OCI-LY7 (cell line): ENCODE measurements at regions not wholly inside any gene's neighbourhood (a gene's known extent, or its start where the extent isn't known, plus 50 kb on each side); places are given as distances from the start of the nearest gene placed in this dataset.

ENCODE experiments used
- BruUV-seq: library from RNA; stranded (reverse); fragments of 400-500 nt; replicated peaks from 2 replicates; lab custom pipeline; 2021; lab: Mats Ljungman, UMichigan
- CTCF ChIA-PET: fragments of 300-600 bp; sonication (Branson Sonifier 250); formaldehyde crosslinking; loops from one replicate; lab custom pipeline; 2022; ENCODE audit warnings: antibody characterized with exemption; ENCODE audit not compliant: unreplicated experiment; lab: Charles Lee
- POLR2A ChIA-PET: fragments of 300-600 bp; sonication (Branson Sonifier 250); formaldehyde crosslinking; loops from one replicate; lab custom pipeline; 2022; ENCODE audit warnings: antibody characterized with exemption; lab: Charles Lee
- DNase-seq: peaks from one replicate; pipeline ENCODE4 v3.0.0-alpha.2; 2015; ENCODE audit warnings: low spot score
- H2AFZ ChIP-seq: fragments of 200-600 bp; sonication (generic), shearing (Covaris generic); 2 replicates; pipeline ENCODE4 v1.6.1; 2014; ENCODE audit warnings: mild to moderate bottlenecking, antibody characterized with exemption, low read length, moderate library complexity
- H3K27ac ChIP-seq: fragments of 200-600 bp; sonication (generic); 2 replicates; pipeline ENCODE4 v1.5.1; 2014; ENCODE audit warnings: mixed run types, low read depth, mild to moderate bottlenecking, moderate library complexity, low read length, inconsistent platforms; ENCODE audit not compliant: poor library complexity, severe bottlenecking
- H3K36me3 ChIP-seq: fragments of 200-600 bp; sonication (generic); 2 replicates; pipeline ENCODE4 v1.6.1; 2014; ENCODE audit warnings: mild to moderate bottlenecking, antibody characterized with exemption, low read length, moderate library complexity, mixed read lengths; ENCODE audit not compliant: insufficient read depth
- H3K4me1 ChIP-seq: fragments of 200-600 bp; sonication (generic); 2 replicates; pipeline ENCODE4 v1.5.1; 2014; ENCODE audit warnings: mild to moderate bottlenecking, low read length; ENCODE audit not compliant: insufficient read depth, poor library complexity, severe bottlenecking
- H3K4me2 ChIP-seq: fragments of 200-600 bp; sonication (generic); 2 replicates; pipeline ENCODE4 v1.6.1; 2014; ENCODE audit warnings: mild to moderate bottlenecking, low read length
- H3K4me3 ChIP-seq: fragments of 200-600 bp; sonication (generic); 2 replicates; pipeline ENCODE4 v1.5.1; 2014; ENCODE audit warnings: mild to moderate bottlenecking, low read depth, low read length; ENCODE audit not compliant: poor library complexity, severe bottlenecking
- H3K79me2 ChIP-seq: fragments of 200-600 bp; sonication (generic); 2 replicates; pipeline ENCODE4 v1.6.1; 2016; ENCODE audit warnings: low read depth, mild to moderate bottlenecking, low read length, moderate library complexity, mixed read lengths; ENCODE audit not compliant: insufficient read depth
- H3K9me2 ChIP-seq: fragments of 200-600 bp; sonication (generic); 2 replicates; pipeline ENCODE4 v1.6.1; 2016; ENCODE audit warnings: mild to moderate bottlenecking, low read length, mixed read lengths; ENCODE audit not compliant: insufficient read depth
- H3K9me3 ChIP-seq: fragments of 200-600 bp; sonication (generic); 2 replicates; pipeline ENCODE4 v1.6.1; 2014; ENCODE audit warnings: mild to moderate bottlenecking, mixed run types, low read length, mixed read lengths
- H4K20me1 ChIP-seq: fragments of 200-600 bp; sonication (generic); 2 replicates; pipeline ENCODE4 v1.6.1; 2014; ENCODE audit warnings: mild to moderate bottlenecking, antibody characterized with exemption, low read length, moderate library complexity, mixed read lengths; ENCODE audit not compliant: insufficient read depth
- CTCF ChIP-seq: fragments of 200-600 bp; sonication (generic); conservative IDR thresholded peaks from 2 replicates; pipeline ENCODE4 v1.5.1; 2014; ENCODE audit warnings: mild to moderate bottlenecking, antibody characterized with exemption, low read length, moderate library complexity, mixed read lengths
- EZH2phosphoT487 ChIP-seq: fragments of 200-600 bp; sonication (generic); IDR thresholded peaks from 2 replicates; pipeline ENCODE4 v1.6.1; 2018; ENCODE audit warnings: low read depth, borderline replicate concordance, mild to moderate bottlenecking, mixed run types, antibody characterized with exemption, low read length, moderate library complexity, mixed read lengths
- intact Hi-C: fragments of 100-400 bp; cut with micrococcal nuclease; formaldehyde crosslinking; loops from one replicate; pipeline ENCODE4 v1.10.0; 2022; ENCODE audit not compliant: unreplicated experiment

- H3K4me3 ChIP-seq = no peak overlapping the region
- no peak for DNase-seq
These were observed 348.4 kb upstream of the FAT1 start for GRCh38 chr4:187071946-187072600.

GRCh38 chr4:187073820-187074219 lies 350.2 kb upstream of the FAT1 start:
- no peak overlapping the region for H2AFZ ChIP-seq
- H3K4me3 ChIP-seq = no peak overlapping the region
- no peaks in the 10 kb centered on the region for H3K4me1 ChIP-seq
- CTCF ChIA-PET = no interaction called here
- H3K27ac ChIP-seq = no peak overlapping the region
- BruUV-seq = no TSS peak
- intact Hi-C loops = no loop called here
- H3K9me3 ChIP-seq = no peaks in the 10 kb centered on the region
- H3K9me2 ChIP-seq = no peaks in the 10 kb centered on the region
- H3K4me2 ChIP-seq = no peak overlapping the region
- POLR2A ChIA-PET = no interaction called here
- no peaks in the 10 kb centered on the region for H4K20me1 ChIP-seq
- peak; percentile 26 for DNase-seq
- no peak for TF ChIP-seq EZH2phosphoT487
- TF ChIP-seq CTCF = no peak
- no peaks in the 10 kb centered on the region for H3K79me2 ChIP-seq
- no peaks in the 10 kb centered on the region for H3K36me3 ChIP-seq

More at GRCh38 chr4:187071946-187072600, 348.4 kb upstream of the FAT1 start:
- Histone ChIP-seq H3K79me2 (no peaks in the 10 kb centered on the region), H3K36me3 (no peaks in the 10 kb centered on the region), H3K9me3 (no peaks in the 10 kb centered on the region), H3K9me2 (no peaks in the 10 kb centered on the region), H2AFZ (no peak overlapping the region), H3K4me2 (no peak overlapping the region), H4K20me1 (no peaks in the 10 kb centered on the region), H3K27ac (no peak overlapping the region), H3K4me1 (no peaks in the 10 kb centered on the region)
- CTCF ChIA-PET = no interaction called here
- POLR2A ChIA-PET = interaction anchor here (1.0 to 1.2 kb wide), 3 partner anchors 9 to 30 kb away, joined by 3 read pairs; no protein-coding TSS in a partner anchor
- intact Hi-C loops = no loop called here
- BruUV-seq = no TSS peak
- no peak for TF ChIP-seq CTCF
- no peak for TF ChIP-seq EZH2phosphoT487

- no peaks in the 10 kb centered on the region for H3K4me1 ChIP-seq
- H3K4me2 ChIP-seq = no peak overlapping the region
- H3K79me2 ChIP-seq = no peaks in the 10 kb centered on the region
- no peaks in the 10 kb centered on the region for H3K9me3 ChIP-seq
- no peak overlapping the region for H3K4me3 ChIP-seq
- BruUV-seq = no TSS peak
- H3K36me3 ChIP-seq = no peaks in the 10 kb centered on the region
- no peak overlapping the region for H3K27ac ChIP-seq
- H3K9me2 ChIP-seq = no peaks in the 10 kb centered on the region
- intact Hi-C loops = no loop called here
- no peaks in the 10 kb centered on the region for H4K20me1 ChIP-seq
- TF ChIP-seq EZH2phosphoT487 (no peak), CTCF (no peak)
- POLR2A ChIA-PET = no interaction called here
- DNase-seq = no peak
- H2AFZ ChIP-seq = no peak overlapping the region
- CTCF ChIA-PET = no interaction called here
These were observed 351.9 kb upstream of the FAT1 start for GRCh38 chr4:187075514-187075913.
